K562 (cell line): ENCODE measurements at regions not wholly inside any gene's neighbourhood (a gene's known extent, or its start where the extent isn't known, plus 50 kb on each side); places are given as distances from the start of the nearest gene placed in this dataset.

Source experiments
- CHD2 ChIP-seq: IDR thresholded peaks from 2 replicates; pipeline ENCODE4 v1.6.1; 2011; ENCODE audit warnings: low read depth, low read length
- CREB3L1 ChIP-seq: fragments of 450-650 bp; IDR thresholded peaks from 2 replicates; pipeline ENCODE4 v1.6.1; 2014; ENCODE audit warnings: low read depth, mild to moderate bottlenecking, moderate library complexity, borderline replicate concordance
- CTCF ChIP-seq, 3 experiments: IDR thresholded peaks in 2 of 3; conservative IDR thresholded peaks in 1 of 3; 2 replicates each; pipeline ENCODE4 v1.5.1; 2011 to 2012; ENCODE audit warnings: low read length in 3 of 3, mild to moderate bottlenecking in 3 of 3, control low read depth in 2 of 3, improper control_type of control experiment in 1 of 3, inconsistent platforms in 1 of 3, low read depth in 1 of 3, mixed read lengths in 1 of 3, moderate library complexity in 1 of 3; ENCODE audit not compliant: insufficient read depth in 2 of 3
- DEAF1 ChIP-seq: fragments of 450-650 bp; formaldehyde crosslinking; IDR thresholded peaks from 2 replicates; pipeline ENCODE4 v1.4.0; 2020; ENCODE audit warnings: mild to moderate bottlenecking, moderate library complexity
- EZH2 ChIP-seq: IDR thresholded peaks from 2 replicates; pipeline ENCODE4 v1.6.1; 2012; ENCODE audit warnings: low read depth, mild to moderate bottlenecking, inconsistent platforms, low read length, borderline replicate concordance
- L3MBTL2 ChIP-seq: fragments of 450-650 bp; IDR thresholded peaks from 2 replicates; pipeline ENCODE4 v1.6.1; 2016; ENCODE audit warnings: mild to moderate bottlenecking, moderate library complexity
- MYNN ChIP-seq, 2 experiments: sonication (generic); formaldehyde crosslinking in 1 of 2; IDR thresholded peaks; 2 replicates each; pipeline versions ENCODE4 v1.5.0 to v1.6.1; 2016 to 2020; ENCODE audit warnings: antibody characterized with exemption in 1 of 2, missing genetic modification reagents in 1 of 2
- NCOA1 ChIP-seq: fragments of 450-650 bp; IDR thresholded peaks from 2 replicates; pipeline ENCODE4 v1.6.1; 2016; ENCODE audit warnings: low read depth
- NR0B1 ChIP-seq: fragments of 450-650 bp; IDR thresholded peaks from one replicate; pipeline ENCODE4 v1.6.1; 2018; ENCODE audit warnings: mild to moderate bottlenecking, moderate library complexity; ENCODE audit not compliant: partially characterized antibody
- POLR2A ChIP-seq: fragments of 450-650 bp; conservative IDR thresholded peaks from 2 replicates; pipeline ENCODE4 v1.6.1; 2016
- POLR2AphosphoS2 ChIP-seq: IDR thresholded peaks from 2 replicates; pipeline ENCODE4 v1.6.1; 2012; ENCODE audit warnings: low read length, improper control_type of control experiment
- TCF7L2 ChIP-seq: fragments of 150-350 bp; IDR thresholded peaks from 2 replicates; pipeline ENCODE4 v1.6.1; 2016; ENCODE audit warnings: low read depth, mild to moderate bottlenecking, low read length, moderate library complexity
- ZNF780A ChIP-seq: fragments of 250-450 bp; sonication (Bioruptor Pico); IDR thresholded peaks from 2 replicates; pipeline ENCODE4 v1.5.0; 2021; ENCODE audit warnings: mild to moderate bottlenecking

GRCh38 chr10:111998728-111999127 is 184.8 kb downstream of the GPAM start:
- TF ChIP-seq MYNN (IDR thresholded peaks at IDR 0.05) = no peak
- TF ChIP-seq MYNN (CRISPR knock-in tag; IDR thresholded peaks at IDR 0.05) = no peak
- no peak for TF ChIP-seq DEAF1
- TF ChIP-seq NCOA1 = no peak
- no peak for TF ChIP-seq CREB3L1
- no peak for TF ChIP-seq POLR2AphosphoS2
- no peak for TF ChIP-seq CTCF (IDR thresholded peaks at IDR 0.05 in 2 of 3, conservative IDR thresholded peaks at IDR 0.05 in 1 of 3; ENCODE audit: insufficient read depth in 2 of 3, low read depth in 1 of 3, low read length in 3 of 3)
- no peak for TF ChIP-seq NR0B1
- no peak for TF ChIP-seq EZH2
- TF ChIP-seq L3MBTL2 = no peak
- TF ChIP-seq ZNF780A = no peak
- no peak for TF ChIP-seq CHD2
- TF ChIP-seq POLR2A = no peak
- no peak for TF ChIP-seq TCF7L2
